CD4-positive, alpha-beta T cell treated with Interleukin-17A for 1 hour (primary cell): ENCODE measurements at regions not wholly inside any gene's neighbourhood (a gene's known extent, or its start where the extent isn't known, plus 50 kb on each side); places are given as distances from the start of the nearest gene placed in this dataset.
"Not testable (repeated sequence)": the region's sequence is repeated elsewhere in the genome, so short reads cannot be mapped to it uniquely, and the experiment has no call there.

ENCODE experiments used
- DNase-seq: peaks from one replicate; pipeline ENCODE4 v3.0.0-alpha.2; 2020

DNA sequence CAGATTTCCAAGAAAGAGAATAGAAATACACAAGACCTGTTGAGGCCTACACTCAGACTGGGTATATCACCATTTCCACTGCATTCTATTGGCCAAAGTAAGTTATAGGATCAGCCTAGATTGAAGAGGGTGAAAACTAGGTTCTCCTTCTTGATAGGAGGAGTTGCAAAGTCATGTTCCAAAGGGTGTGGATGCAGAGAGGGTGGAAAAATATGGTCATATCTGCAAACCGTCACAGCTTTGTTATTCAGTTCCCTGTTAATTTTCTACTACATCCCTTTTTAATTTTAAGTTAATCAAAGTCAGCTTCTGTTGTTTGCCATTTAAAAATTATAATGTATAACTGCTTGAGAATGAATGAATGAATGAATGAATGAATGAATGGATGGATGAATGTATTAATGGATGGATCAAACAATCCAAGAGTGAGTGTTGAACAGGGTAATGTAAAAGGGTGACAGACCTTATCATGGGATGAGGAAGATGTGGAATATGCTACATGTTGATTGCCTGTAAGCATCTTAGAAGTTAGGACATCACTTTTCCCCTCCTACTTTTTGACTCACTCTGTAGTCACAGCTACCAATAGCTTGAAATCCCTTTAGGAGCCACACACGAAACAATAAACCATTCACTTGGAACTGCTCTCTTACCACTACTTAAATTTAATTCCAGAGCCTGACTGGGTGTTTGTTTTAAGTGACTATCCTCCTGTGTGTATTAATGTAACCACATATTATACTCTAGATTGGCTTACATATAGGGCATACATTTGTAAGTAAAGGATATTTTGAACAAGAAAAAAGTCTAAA lies 121.5 kb downstream of the CCDC34 start:
- DNase-seq, result no peak

DNA sequence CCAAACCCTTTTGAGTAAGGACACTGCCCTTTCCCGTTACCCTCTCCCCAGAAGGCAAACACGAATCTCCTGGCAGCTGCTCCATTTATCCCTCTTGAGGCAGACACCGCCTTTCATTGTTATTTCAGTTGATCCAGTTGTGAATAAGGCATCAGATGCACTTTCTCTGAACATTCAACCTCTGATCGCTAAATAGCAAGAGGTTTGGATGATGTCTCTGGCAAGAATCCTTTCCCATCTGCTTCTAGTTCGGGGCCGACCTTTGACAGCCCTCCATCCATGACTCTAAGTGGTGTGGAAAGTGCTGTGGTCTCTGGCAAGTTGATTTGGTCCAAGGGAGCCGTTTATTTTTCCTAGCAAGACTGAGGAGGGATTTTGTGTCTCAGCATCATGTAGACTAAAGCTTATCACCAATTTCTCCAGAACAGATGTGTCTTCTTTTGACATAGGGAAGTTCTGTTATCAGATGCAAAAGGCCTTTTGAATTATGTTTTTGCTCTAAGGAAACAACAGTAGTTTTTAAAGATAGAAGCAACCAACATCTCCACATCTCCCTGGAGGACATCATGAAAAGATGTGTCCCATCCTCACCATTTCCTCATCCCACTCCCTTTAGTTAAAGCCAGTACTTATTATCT lies 123.6 kb downstream of the CCDC34 start:
- no peak for DNase-seq

DNA sequence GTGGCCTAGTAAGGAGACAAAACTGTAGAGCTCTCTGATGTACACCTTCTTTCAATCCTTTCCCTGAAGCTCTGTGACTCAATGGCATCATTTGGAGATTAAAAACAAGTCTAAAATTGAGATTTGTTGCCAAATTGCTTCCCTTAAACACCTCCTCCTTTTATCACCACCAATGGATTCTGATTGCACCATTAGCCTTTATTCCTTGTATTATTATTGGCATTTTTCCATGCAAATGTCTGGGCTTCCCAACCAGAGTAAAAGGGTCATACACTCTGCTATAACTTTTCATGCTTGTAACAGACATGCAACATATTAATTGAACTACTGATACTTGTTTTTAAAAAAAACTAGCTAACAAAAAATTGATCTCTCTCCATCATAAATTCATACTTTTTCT lies 124.2 kb downstream of the CCDC34 start:
- DNase-seq, result no peak

DNA sequence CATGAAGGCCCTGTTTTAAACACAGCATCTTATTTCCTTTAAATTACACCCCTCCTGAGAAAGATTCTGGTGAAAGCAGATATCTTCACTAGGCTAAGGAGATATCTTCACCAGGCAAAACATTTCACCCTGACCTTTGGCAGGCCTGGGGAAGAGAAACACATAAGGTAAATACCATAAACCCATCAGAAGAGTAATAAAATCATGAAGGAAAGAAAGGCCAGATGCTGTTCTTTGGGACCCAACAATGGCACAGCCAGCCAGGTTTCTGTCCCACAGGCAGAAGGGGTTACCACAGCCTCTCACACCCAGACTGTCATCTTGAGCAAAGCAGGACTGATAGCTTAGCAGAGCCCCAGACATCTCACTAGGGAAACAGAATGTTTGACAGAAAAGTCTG lies 125.4 kb downstream of the CCDC34 start:
- no peak for DNase-seq

DNA sequence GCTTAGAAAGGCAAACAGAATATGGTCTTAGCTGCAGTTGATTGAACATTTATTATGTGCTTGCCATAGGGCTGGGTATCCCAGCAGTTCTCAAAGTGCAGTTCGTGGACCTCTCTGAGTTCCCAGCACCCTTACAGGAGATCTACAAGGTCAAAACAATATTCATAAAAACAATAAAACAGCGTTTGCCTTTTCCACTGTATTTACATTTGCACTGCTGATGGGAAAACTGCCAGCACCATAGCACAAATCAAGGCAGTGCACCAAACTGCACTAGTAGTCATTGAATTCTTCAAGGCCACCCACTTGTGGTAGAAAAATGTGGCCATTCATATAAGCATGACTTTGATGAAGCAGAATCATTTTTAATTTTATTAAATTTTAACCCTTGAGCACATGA lies 128.1 kb downstream of the CCDC34 start:
- DNase-seq, result no peak

DNA sequence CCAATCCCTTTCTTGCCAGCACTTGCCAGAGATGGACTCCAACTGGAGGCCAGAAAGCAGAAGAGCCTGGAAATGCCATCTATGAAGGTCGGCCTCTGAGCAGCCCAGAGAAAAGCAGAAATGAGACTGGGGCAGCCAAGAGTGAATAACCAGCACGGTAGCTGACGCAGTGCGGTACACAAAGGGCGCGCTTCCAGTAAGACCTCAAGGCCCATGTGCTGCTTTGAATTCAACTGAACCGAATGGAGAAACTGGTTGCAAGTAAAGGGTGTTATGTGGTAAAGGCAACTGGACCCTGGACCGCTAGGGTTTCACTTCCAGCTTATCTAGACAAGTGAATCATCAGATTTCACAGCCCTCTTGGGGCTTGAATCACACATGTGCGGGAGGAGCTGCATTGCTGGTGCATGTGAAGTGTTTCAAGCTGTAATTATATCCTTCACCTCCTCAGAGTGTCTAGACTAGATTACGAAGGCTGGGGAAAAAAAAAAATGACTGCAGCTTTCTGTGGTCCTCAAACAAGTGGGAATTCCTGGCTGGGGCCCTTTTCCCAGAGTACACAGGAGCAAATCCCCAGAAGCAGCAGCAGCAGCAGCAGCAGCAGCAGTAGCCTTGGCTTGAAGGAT lies 128.9 kb downstream of the CCDC34 start:
- no peak for DNase-seq

DNA sequence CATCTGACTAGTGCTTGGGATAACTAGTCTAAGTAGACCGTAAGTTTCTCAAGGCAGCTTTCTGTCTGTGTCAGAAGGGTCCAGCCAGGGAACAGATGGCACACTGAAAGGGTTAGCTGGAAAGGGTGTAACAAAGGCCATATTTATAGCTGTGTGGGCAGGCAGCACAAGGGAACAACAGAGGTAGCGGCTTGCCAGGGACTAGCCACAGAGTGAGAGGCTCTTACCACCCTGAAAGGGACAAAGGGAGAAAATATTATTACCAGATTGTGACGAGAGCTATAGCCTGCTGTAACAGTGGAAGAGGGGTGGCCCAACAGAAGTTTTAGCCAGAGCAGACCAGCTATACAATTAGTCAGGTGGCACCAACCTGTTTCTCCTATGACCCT lies 129.4 kb downstream of the CCDC34 start:
- no peak for DNase-seq

DNA sequence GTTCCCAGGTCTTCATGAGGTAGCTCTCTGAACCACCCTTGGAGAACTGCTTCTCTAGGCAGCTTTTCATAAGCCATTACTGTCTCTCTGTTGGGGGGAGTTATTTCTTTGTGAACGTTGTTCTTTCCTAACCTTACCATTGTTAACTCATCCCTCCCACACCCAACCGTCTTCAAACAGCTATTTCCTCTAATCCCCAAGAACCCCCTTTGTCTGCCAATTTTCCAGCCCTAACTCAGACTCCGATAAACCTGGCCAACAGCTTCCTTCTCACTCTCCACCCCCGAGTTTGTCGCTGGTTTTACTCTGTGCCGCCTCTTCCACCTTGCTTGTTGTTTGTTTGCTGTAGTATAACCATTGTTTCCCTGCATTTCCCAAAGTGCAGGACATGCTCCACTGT lies 131.5 kb downstream of the CCDC34 start:
- no peak for DNase-seq

DNA sequence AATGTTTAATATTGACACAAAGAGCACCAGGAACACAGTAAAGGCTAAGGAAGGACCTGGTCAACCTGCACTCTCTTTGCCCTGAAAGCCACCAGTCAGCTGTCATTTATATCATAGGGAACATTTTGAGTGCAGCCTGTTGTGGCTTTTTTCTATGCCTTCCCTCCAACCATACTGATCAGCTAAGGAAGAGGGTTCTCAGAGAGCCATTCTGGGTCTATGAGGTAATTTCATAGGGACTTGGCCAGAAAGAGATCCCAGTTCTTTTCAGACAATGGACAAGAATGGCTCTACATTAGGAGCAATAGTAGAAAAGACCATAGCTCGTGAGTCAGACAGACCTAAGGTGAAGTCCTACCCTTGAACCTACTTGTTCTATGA lies 132.8 kb downstream of the CCDC34 start:
- DNase-seq, result no peak

DNA sequence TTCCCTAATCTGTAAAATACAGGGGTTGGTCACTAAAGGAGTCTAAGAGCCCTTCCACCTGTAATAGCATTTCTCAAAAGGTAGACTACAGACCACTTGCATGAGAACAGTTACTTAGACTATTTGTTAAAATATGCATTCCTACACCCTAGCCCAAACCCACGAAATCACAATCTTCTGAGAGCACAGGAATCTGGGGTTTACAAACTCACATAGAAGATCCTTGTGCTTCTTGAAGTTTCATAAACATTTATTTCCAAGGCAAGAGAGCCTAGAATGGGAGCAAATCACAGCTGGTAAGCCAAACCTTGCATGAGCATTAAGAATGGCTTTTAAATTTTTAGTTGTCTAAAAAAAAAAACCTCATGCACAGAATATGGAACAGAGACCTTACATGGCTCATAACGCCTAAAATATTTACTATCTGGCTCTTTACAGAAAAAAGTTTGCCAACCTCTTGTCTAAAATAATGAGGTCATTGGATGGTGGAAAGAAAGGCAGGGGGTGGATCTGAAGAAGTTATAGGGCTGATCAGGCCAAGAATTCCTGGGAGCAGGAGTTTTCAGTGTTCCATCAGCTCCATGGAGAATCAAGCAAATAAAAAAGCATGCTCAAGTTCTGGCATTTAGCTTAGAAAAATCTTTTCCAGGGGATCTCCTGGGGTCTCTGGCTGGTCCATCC lies 133.4 kb downstream of the CCDC34 start:
- DNase-seq, result no peak

DNA sequence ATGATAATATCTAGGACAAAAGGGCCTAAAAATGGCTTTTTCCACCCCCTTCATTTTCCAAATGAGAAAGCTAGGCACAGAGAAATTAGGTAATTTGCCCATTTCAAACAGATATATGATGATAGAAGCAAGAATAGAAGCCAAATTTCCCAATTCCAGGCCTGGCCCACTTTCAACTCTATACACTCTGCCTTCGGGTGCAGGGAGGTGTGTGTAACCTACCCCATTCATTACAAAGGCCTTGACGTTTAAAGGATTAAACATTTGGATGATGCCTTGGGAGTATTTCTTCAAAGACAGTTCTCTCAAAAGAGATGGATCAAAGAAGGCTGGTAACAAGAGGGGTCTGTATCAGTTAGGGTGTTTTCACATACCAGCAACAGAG lies 134.1 kb downstream of the CCDC34 start:
- DNase-seq, result no peak

DNA sequence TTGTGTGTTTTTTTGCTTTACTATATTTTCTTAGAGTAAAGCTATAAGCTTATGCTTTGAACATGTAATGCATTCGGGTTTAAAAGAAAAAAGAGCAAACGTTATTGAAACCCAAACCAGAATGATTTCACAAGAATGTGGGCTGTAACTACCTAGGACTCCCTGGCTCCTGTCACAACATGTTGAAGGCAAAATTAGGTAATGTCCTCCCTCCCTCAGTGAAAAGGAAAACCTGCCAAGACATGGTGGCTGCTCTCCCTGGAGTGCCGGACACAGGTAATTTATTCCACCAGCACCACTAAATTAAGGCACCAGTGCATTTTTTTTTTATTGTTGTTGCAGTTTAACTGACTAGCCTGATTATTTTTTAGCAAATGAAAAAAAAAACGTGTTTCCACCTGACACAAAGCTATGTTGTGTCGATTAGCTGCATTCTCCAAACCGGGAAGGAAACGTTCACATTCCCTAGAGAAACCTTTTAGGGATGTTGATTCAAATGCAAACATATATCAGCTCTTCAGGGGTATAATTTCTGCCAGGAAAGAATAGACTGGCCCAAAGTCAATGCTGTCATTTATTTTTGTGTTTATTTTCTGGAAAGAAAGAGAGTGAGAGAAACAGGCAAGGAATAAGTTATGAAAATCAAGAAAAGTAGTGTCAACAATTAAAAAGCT lies 134.6 kb downstream of the CCDC34 start:
- DNase-seq, result no peak

DNA sequence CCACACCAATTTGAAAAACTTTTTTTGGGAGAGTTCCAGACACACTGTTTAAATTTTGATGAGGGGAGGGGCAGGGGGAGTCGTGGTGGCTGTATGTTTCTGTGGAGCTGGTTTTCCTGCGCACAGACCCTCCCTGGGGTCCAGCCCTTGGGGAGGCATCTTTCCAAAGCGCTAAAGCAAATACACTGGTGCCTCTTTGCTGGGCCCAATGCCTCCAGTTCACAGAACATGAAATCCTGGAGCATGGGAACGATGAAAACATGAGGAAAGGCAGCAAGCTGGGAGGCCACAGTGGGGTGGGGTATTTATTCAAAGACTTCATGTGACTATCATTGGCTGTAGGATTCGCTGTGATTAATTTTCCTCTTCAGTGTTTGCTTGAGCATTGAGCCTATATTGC lies 135.3 kb downstream of the CCDC34 start:
- no peak for DNase-seq

DNA sequence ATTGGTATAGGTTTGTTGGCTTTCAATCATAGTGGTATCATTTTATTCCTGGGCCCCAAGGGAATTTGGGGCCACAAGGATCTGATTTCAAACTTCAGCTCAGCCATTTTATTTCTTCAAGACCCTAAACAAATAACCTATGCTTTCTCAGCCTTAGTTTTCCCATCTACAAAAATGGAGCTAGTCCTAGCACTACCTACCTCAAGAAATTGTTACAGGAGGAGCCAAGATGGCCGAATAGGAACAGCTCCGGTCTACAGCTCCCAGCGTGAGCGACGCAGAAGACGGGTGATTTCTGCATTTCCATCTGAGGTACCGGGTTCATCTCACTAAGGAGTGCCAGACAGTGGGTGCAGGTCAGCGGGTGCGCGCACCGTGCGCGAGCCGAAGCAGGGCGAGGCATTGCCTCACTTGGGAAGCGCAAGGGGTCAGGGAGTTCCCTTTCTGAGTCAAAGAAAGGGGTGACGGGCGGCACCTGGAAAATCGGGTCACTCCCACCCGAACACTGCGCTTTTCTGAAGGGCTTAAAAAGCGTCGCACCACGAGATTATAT lies 143.5 kb downstream of the CCDC34 start:
- DNase-seq, result not testable (repeated sequence)

DNA sequence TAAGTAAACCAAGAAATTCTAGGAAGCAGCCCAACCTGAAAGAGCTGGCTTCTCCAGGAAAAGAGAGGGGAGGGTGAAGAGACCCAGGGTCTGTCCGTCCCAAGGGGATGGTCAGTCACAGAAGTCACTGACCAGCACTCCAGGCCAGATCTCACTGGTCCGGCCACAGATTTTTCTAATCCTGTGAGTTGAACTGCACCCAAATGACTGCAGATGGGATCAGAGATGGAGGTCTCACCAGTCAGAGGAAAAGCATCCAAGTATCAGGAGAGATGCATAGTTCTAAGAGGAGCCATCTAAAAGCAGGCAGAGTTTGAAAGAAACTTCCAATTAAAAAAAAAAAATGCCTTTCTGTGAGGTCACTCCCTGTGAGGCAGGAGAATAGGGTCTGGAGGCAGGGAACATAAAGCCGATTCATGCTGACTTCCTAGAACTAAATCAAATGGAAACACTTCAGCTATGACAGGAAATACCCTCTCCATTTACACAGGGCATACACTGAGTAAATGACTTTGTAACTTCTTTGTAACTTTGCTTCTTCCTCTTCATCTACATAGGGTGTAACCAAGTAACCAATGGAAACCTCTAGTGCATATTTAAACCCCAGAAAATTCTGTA lies 144.5 kb downstream of the CCDC34 start:
- no peak for DNase-seq

DNA sequence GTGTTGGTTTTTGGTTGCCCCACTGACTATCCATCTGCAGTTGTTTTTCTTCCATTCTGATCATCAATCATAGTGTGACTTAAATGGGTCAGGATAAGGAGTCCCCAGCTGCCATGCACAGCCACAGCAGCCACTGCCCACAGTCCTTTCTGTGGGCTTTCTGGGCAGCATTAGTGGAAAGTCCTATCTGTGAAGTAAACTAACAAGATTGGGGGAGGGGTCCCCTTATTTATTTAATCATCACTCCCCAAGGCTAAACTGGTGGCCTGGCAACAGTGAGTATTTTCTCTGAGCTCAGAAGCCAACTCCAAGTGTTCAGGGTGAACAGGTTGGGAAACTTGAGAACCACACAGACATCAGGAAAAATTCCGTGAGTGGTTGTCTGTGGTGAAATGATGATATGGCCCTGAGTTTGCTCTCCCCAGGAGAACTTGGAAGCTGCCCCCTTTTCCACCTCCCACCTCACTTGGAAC lies 145.0 kb downstream of the CCDC34 start:
- no peak for DNase-seq

DNA sequence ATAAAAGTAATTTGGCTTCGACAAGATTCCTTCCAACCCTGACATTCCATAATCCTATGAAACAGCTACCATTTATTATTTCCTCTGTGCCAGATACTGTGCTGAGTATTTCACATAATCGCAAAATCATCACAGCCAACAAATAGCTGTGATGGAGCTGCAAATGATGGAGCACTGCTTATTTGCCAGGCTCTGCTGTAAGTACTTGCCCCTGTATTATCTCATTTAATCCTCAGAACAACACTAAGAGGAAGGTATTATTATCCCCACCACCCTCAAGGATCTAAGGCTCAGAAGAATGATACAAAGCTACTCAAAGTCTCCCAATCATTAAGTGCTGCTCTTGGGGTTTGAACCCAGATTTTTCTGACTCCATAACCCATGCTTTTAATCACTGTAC lies 145.5 kb downstream of the CCDC34 start:
- no peak for DNase-seq

DNA sequence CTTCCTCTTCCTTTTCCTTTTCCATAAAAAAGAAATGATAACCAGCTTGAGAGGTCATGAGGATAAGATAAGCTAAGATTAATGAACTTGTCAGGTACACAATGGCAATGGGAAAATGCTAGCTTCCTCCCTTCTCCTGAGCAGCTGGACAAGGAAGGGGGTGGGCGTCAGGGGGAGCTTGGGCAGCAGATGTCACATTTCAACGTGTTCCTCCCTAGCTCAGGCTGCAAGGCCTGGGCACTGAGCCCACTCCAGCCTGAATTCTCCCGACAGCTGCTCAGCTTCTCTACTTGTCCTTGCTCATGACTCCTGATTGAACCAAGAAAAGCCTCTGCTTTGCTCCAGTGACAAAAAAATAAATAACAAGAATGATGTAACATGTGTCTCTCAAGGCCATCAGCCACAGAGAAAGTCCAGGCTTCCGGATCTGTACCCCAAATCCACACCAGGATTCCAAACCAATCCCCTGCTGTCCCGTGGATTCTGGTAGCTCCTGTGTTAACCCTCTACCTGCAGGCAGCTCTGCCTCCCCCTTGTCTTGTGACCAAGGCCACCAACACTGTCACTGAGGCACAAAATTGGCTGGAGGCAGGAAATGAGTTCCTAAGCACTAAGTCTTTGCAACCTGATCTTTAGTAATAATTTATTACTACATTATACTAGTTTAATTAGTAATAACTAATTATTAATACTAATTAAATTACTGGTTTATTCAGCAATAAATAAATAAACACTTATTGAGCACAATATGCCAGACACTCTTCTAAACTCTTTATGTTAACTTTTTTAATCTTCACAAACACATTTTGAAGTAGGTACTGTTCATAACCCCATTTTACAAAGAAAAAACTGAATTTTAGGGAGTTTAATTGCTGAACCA lies 146.5 kb downstream of the CCDC34 start:
- no peak for DNase-seq

DNA sequence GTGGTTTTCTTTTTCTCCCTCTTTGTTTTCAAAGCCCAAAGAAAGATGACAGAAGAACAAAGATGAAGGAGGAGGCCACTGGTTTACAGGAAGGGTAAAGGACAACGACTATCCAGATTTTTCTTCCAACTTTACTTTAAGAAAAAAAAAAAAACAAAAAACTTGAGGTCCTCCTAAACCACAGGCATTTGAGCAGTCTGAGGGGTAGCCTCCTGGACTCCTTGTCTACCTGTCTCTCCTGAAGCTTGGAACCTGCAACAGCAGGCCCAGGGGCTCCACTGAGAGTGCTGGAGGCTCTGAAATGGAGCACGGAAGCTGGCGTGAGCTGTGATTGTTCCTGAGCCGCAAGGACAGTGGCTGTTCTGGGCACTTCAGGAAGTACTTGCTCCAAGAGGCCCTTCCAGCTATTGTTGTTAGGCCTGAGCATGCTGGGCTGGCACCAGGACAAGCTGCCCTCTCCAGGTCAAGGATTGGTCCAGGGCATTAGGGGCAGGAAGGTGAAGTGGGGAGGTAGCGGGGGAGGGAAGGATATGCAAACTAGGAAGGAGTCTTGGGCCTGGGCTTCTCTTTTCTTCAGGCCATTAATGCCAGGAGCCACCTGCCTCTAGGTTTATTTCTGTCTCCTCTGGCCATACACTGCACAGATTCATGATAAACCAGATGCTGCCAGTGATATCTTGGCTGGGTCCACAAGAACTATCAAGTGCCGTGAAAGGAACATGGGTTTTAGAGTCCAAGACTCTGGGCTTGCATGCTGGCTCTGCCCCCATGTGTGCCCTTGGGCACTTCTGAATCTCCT lies 147.3 kb downstream of the CCDC34 start:
- DNase-seq, result no peak

DNA sequence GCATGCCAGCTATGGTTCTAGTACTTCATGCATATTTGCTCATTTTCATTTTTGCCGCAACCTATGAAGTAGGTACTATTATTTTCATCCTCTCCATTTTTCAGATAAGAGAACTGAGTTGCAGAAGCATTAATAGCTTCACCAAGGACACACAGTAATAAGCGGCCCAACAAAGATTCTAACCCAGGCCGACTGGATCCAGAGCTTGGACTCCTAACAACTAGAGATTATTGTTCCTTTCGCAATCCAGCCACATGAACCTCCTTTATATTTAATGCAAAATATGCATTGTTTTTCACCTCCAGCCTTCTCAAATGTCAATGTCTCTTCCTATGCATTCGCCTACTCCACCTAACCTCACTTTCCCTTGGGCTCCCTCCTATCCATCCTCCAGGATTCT lies 148.3 kb downstream of the CCDC34 start:
- no peak for DNase-seq
